MM.1S (cell line): ENCODE measurements at regions not wholly inside any gene's neighbourhood (a gene's known extent, or its start where the extent isn't known, plus 50 kb on each side); places are given as distances from the start of the nearest gene placed in this dataset.

Source experiments
- DNase-seq: peaks from one replicate; pipeline ENCODE4 v3.0.0-alpha.2; 2015
- H2AFZ ChIP-seq: fragments of 300-600 bp; sonication (generic); 2 replicates; pipeline ENCODE4 v1.6.0; 2016; ENCODE audit warnings: antibody characterized with exemption, low read length
- H3F3A ChIP-seq: fragments of 300-600 bp; sonication (generic); 2 replicates; pipeline ENCODE4 v1.6.1; 2016; ENCODE audit warnings: mild to moderate bottlenecking, antibody characterized with exemption, low read length, moderate library complexity, mixed read lengths; ENCODE audit not compliant: insufficient read depth
- H3K27ac ChIP-seq: fragments of 300-600 bp; sonication (generic); 2 replicates; pipeline ENCODE4 v1.5.1; 2016; ENCODE audit warnings: mild to moderate bottlenecking, low read length
- H3K27me3 ChIP-seq: fragments of 300-600 bp; sonication (generic); replicated peaks from 2 replicates; pipeline ENCODE4 v1.6.0; 2016; ENCODE audit warnings: low read length; ENCODE audit not compliant: insufficient read depth
- H3K36me3 ChIP-seq: fragments of 300-600 bp; sonication (generic); replicated peaks from 2 replicates; pipeline ENCODE4 v1.6.1; 2016; ENCODE audit warnings: mild to moderate bottlenecking, low read length, mixed read lengths; ENCODE audit not compliant: insufficient read depth
- H3K4me1 ChIP-seq: fragments of 300-600 bp; sonication (generic); 2 replicates; pipeline ENCODE4 v1.6.1; 2016; ENCODE audit warnings: low read length, mixed read lengths
- H3K4me2 ChIP-seq: fragments of 300-600 bp; sonication (generic); 2 replicates; pipeline ENCODE4 v1.6.0; 2016; ENCODE audit warnings: low read depth, low read length
- H3K4me3 ChIP-seq: fragments of 300-600 bp; sonication (generic); 2 replicates; pipeline ENCODE4 v1.5.1; 2016; ENCODE audit warnings: low read length, mixed read lengths
- H3K79me2 ChIP-seq: fragments of 300-600 bp; sonication (generic); 2 replicates; pipeline ENCODE4 v1.6.1; 2016; ENCODE audit warnings: mixed run types, low read length, mixed read lengths
- H3K9ac ChIP-seq: fragments of 300-600 bp; sonication (generic); 2 replicates; pipeline ENCODE4 v1.6.1; 2016; ENCODE audit warnings: low read length, mixed read lengths
- H3K9me2 ChIP-seq: fragments of 300-600 bp; sonication (generic); replicated peaks from 2 replicates; pipeline ENCODE4 v1.6.1; 2016; ENCODE audit warnings: mild to moderate bottlenecking, low read length, mixed read lengths; ENCODE audit not compliant: insufficient read depth
- H3K9me3 ChIP-seq: fragments of 300-600 bp; sonication (generic); replicated peaks from 2 replicates; pipeline ENCODE4 v1.6.1; 2016; ENCODE audit warnings: mild to moderate bottlenecking, low read length, mixed read lengths; ENCODE audit not compliant: insufficient read depth
- H4K20me1 ChIP-seq: fragments of 300-600 bp; sonication (generic); 2 replicates; pipeline ENCODE4 v1.6.1; 2016; ENCODE audit warnings: mild to moderate bottlenecking, low read length, moderate library complexity, mixed read lengths; ENCODE audit not compliant: insufficient read depth
- CTCF ChIP-seq: fragments of 300-600 bp; sonication (generic); IDR thresholded peaks from 2 replicates; pipeline ENCODE4 v1.5.1; 2016; ENCODE audit warnings: antibody characterized with exemption, low read length, mixed read lengths
- EZH2 ChIP-seq: fragments of 300-600 bp; sonication (generic); optimal IDR thresholded peaks from 2 replicates; pipeline ENCODE3; 2017; ENCODE audit warnings: low read depth, mild to moderate bottlenecking, antibody characterized with exemption, low read length, mixed read lengths
- EZH2phosphoT487 ChIP-seq: fragments of 300-600 bp; sonication (generic); IDR thresholded peaks from 2 replicates; pipeline ENCODE4 v1.6.1; 2018; ENCODE audit warnings: antibody characterized with exemption, low read length

DNA sequence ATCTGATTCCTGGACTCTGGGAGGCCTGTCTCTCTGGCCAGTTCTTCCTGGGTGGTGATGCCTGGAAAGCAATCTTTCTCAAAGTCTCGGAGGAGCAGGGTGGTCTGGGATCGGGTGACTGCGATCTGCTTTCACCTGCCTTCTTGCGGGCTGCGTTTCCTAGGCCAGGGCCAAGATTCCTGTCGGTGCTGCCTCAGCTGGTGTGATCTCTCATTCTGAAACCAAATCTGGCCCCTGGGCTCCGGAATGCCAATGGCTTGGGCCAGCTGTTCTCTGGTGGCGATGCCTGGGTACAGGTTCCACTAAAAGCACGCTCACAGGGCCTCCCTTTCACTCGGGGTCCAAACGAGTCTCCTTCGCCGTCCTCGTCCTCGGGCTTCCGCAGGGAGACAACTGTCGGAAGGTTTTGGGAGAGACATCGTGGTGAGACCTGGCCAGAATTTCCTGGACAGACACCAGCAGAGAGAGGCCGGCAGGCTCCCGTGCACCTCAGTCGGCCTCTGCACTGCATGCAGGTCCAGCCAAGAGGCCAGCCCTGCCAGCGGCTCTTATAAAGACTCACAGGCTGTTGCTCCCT, 187.1 kb downstream of the ALG10 start:
- Histone ChIP-seq H3K4me2 (no peak overlapping the region), H2AFZ (no peak overlapping the region), H3K79me2 (no peaks in the 10 kb centered on the region), H3F3A (no peaks in the 10 kb centered on the region), H3K9me2 (no peaks in the 10 kb centered on the region), H4K20me1 (no peaks in the 10 kb centered on the region), H3K27ac (no peak overlapping the region), H3K36me3 (no peaks in the 10 kb centered on the region), H3K27me3 (no peaks in the 10 kb centered on the region), H3K4me3 (no peak overlapping the region), H3K4me1 (no peaks in the 10 kb centered on the region), H3K9ac (no peak overlapping the region), H3K9me3 (no peaks in the 10 kb centered on the region)
- TF ChIP-seq EZH2phosphoT487 (no peak), CTCF (no peak), EZH2 (no peak)
- no peak for DNase-seq

- H3K4me1 ChIP-seq, result no peaks in the 10 kb centered on the region
- H2AFZ ChIP-seq, result peak overlapping the region; percentile 17; the same call in 1 of the 2 replicates
- H3K9me3 ChIP-seq, result no peaks in the 10 kb centered on the region
- H3K27me3 ChIP-seq, result no peaks in the 10 kb centered on the region
- H3K4me2 ChIP-seq, result peak overlapping the region; percentile 9; the same call in 1 of the 2 replicates
- no peak overlapping the region for H3K9ac ChIP-seq
- no peaks in the 10 kb centered on the region for H4K20me1 ChIP-seq
- H3K4me3 ChIP-seq, result peak overlapping the region; percentile 16
- TF ChIP-seq CTCF, result no peak
- no peak for TF ChIP-seq EZH2phosphoT487
- no peak for TF ChIP-seq EZH2
- no peaks in the 10 kb centered on the region for H3K36me3 ChIP-seq
- H3F3A ChIP-seq, result no peaks in the 10 kb centered on the region
- DNase-seq, result no peak
- H3K9me2 ChIP-seq, result no peaks in the 10 kb centered on the region
- no peaks in the 10 kb centered on the region for H3K79me2 ChIP-seq
- no peak overlapping the region for H3K27ac ChIP-seq
These were observed 187.9 kb downstream of the ALG10 start for GRCh38 chr12:34210183-34210582.

DNA sequence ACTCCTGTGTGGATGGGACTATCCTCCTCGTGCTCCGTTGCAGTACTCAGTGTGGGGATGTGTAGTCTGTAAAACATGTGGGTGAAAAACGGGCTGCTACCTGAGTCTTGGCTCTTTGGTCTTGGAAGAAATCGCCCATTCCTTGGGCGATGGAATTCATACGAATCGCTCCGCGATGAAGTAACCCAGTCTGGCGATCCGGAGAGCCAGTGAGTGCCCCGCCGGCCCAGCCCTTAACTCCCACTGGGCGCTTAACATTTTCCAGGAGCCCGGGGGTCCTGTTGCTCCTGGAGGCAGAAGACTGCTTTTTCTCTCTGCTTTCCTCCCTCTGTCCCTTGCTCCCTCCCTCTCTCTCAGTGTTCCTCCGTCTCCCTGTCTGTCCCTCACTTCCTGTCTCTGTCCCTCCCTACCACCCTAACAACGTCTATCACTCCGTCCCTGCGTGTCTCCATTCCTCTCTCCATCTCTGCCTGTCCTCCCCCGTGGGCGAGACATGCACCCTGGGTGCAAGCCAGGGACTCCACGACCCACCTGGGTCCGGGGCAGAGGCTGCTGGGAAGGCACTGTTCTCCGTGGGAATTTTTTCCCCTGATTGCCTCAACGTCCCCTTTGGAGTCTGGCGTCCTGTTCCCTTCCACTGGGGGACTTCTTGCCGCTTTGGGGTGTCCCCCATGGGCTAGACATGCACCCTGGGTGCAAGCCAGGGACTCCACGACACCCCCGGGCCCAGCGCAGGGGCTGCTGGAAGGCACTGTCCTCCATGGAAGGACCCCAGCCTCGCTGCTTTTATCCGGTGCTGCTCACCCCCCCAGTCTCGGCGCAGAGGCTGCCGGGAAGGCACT, 188.6 kb downstream of the ALG10 start:
- no peaks in the 10 kb centered on the region for H3K27me3 ChIP-seq
- H3K27ac ChIP-seq, result no peak overlapping the region
- H2AFZ ChIP-seq, result peak overlapping the region; percentile 17; the same call in 1 of the 2 replicates
- no peaks in the 10 kb centered on the region for H3K79me2 ChIP-seq
- no peaks in the 10 kb centered on the region for H3K36me3 ChIP-seq
- H3K4me2 ChIP-seq, result peak overlapping the region; percentile 9; the same call in 1 of the 2 replicates
- no peak overlapping the region for H3K9ac ChIP-seq
- no peaks in the 10 kb centered on the region for H3K9me2 ChIP-seq
- H3K4me3 ChIP-seq, result peak overlapping the region; percentile 16; the same call in 1 of the 2 replicates
- no peak for TF ChIP-seq EZH2phosphoT487
- no peak for TF ChIP-seq EZH2
- no peak for TF ChIP-seq CTCF
- no peaks in the 10 kb centered on the region for H3K4me1 ChIP-seq
- no peaks in the 10 kb centered on the region for H4K20me1 ChIP-seq
- H3K9me3 ChIP-seq, result no peaks in the 10 kb centered on the region
- no peak for DNase-seq
- H3F3A ChIP-seq, result no peaks in the 10 kb centered on the region
